ENCODE measurements at regions not wholly inside any gene's neighbourhood (a gene's known extent, or its start where the extent isn't known, plus 50 kb on each side); places are given as distances from the start of the nearest gene placed in this dataset.
"Not testable (repeated sequence)": the region's sequence is repeated elsewhere in the genome, so short reads cannot be mapped to it uniquely, and the experiment has no call there.

- H3K36me3 ChIP-seq = no peaks in the 10 kb centered on the region
- no peak for TF ChIP-seq CTCF (IDR thresholded peaks at IDR 0.05)
- no peak overlapping the region for H3K4me3 ChIP-seq
- no peak overlapping the region for H3K27ac ChIP-seq
- H3K4me1 ChIP-seq = peaks cover 0 to 16% of the 10 kb centered on the region in 2 donors
- no peaks in the 10 kb centered on the region for H3K27me3 ChIP-seq
- H3K9me3 ChIP-seq = no peaks in the 10 kb centered on the region
- no peak for DNase-seq (ENCODE audit: low spot score)
Observed at GRCh38 chr6:14552891-14553290, 435.3 kb downstream of the CD83 start.

- Histone ChIP-seq H3K36me3 (no peaks in the 10 kb centered on the region), H3K9me3 (no peaks in the 10 kb centered on the region), H3K4me1 (peaks cover 0 to 16% of the 10 kb centered on the region in 2 donors), H3K27me3 (no peaks in the 10 kb centered on the region), H3K27ac (no peak overlapping the region), H3K4me3 (no peak overlapping the region)
- no peak for DNase-seq (ENCODE audit: low spot score)
- no peak for TF ChIP-seq CTCF (IDR thresholded peaks at IDR 0.05)
Observed at GRCh38 chr6:14553515-14553914, 435.9 kb downstream of the CD83 start.

- H3K27me3 ChIP-seq = no peaks in the 10 kb centered on the region
- peaks cover 0 to 9% of the 10 kb centered on the region in 2 donors for H3K4me1 ChIP-seq
- no peak for DNase-seq (ENCODE audit: low spot score)
- no peaks in the 10 kb centered on the region for H3K9me3 ChIP-seq
- no peaks in the 10 kb centered on the region for H3K36me3 ChIP-seq
- H3K4me3 ChIP-seq = no peak overlapping the region
- TF ChIP-seq CTCF (IDR thresholded peaks at IDR 0.05) = no peak
- H3K27ac ChIP-seq = no peak overlapping the region
Observed at GRCh38 chr6:14555804-14556203, 438.2 kb downstream of the CD83 start.

GRCh38 chr6:14559746-14560536 lies 442.4 kb downstream of the CD83 start:
- Histone ChIP-seq H3K4me3 (no peak overlapping the region), H3K4me1 (no peaks in the 10 kb centered on the region), H3K36me3 (no peaks in the 10 kb centered on the region), H3K27ac (no peak overlapping the region), H3K9me3 (peaks cover 0 to 4% of the 10 kb centered on the region in 2 donors), H3K27me3 (no peaks in the 10 kb centered on the region)
- DNase-seq (ENCODE audit: low spot score) = no peak
- no peak for TF ChIP-seq CTCF (IDR thresholded peaks at IDR 0.05)

- H3K9me3 ChIP-seq; H3K36me3 ChIP-seq; H3K4me3 ChIP-seq; H3K27me3 ChIP-seq; H3K27ac ChIP-seq; DNase-seq (ENCODE audit: low spot score); H3K4me1 ChIP-seq: not testable (repeated sequence)
Observed at GRCh38 chr6:14561563-14561962, 444.0 kb downstream of the CD83 start.

- Histone ChIP-seq H3K9me3 (no peaks in the 10 kb centered on the region), H3K27ac (no peak overlapping the region), H3K4me3 (no peak overlapping the region), H3K36me3 (no peaks in the 10 kb centered on the region), H3K4me1 (peaks cover 0 to 14% of the 10 kb centered on the region in 2 donors), H3K27me3 (no peaks in the 10 kb centered on the region)
- no peak for DNase-seq (ENCODE audit: low spot score)
- TF ChIP-seq CTCF (IDR thresholded peaks at IDR 0.05) = no peak
Observed at GRCh38 chr6:14567842-14568241, 450.3 kb downstream of the CD83 start.

Measured in right atrium auricular region (tissue), 2 donors.